GM12878 (cell line): ENCODE measurements at regions not wholly inside any gene's neighbourhood (a gene's known extent, or its start where the extent isn't known, plus 50 kb on each side); places are given as distances from the start of the nearest gene placed in this dataset.

Experiments
- CBX3 ChIP-seq: fragments of 200-600 bp; sonication (generic); IDR thresholded peaks from 2 replicates; pipeline ENCODE4 v1.6.1; 2016; ENCODE audit warnings: low read depth, borderline replicate concordance
- EZH2 ChIP-seq: IDR thresholded peaks from 2 replicates; pipeline ENCODE4 v1.6.1; 2012; ENCODE audit warnings: low read depth, mild to moderate bottlenecking, control low read depth, inconsistent platforms, low read length, borderline replicate concordance; ENCODE audit not compliant: control insufficient read depth
- RFX5 ChIP-seq: IDR thresholded peaks from 2 replicates; pipeline ENCODE4 v1.6.1; 2011; ENCODE audit warnings: low read depth, low read length, improper control_type of control experiment
- SP1 ChIP-seq: IDR thresholded peaks from one replicate; pipeline ENCODE4 v1.6.1; 2011; ENCODE audit warnings: low read depth, low read length
- TF ChIP-seq, protein P1 (sequence below): IDR thresholded peaks from 2 replicates; pipeline ENCODE4 v1.6.1; 2012; ENCODE audit warnings: low read depth, low read length, improper control_type of control experiment
- TF ChIP-seq, protein P2 (sequence below): fragments of 450-650 bp; formaldehyde crosslinking; IDR thresholded peaks from 2 replicates; pipeline ENCODE4 v1.5.0; 2022; ENCODE audit warnings: mild to moderate bottlenecking, missing genetic modification characterization

DNA sequence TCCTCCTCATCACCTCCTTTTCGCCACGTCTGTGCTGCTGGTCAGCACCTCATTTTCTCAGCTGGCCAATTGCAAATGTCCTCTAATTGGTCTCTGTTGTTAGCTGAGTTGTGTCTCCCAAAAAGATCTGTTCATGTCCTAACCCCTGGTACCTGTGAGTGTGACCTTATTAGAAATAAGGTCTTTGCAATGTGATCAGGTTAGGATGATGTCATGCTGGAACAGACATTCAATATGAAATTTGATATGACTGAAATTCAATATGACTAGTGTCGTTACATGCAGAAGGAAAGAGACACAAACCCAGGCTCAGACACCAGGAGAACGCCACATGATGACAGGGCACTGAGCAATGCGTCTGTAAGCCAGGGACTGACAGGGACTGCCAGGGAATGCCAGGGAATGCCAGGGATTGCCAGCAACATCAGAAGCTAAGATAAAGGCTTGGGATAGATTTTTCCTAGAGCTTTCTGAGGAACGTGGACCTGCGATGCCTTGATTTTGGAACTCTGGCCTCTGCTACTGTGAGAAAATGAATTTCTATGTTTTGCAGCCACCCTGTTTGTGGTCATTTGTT lies 77.5 kb upstream of the CXCL12 start:
- no peak for TF ChIP-seq SP1
- no peak for TF ChIP-seq EZH2
- TF ChIP-seq, protein P1, sequence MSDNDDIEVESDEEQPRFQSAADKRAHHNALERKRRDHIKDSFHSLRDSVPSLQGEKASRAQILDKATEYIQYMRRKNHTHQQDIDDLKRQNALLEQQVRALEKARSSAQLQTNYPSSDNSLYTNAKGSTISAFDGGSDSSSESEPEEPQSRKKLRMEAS: no peak
- no peak for TF ChIP-seq RFX5
- no peak for TF ChIP-seq CBX3
- TF ChIP-seq, protein P2, sequence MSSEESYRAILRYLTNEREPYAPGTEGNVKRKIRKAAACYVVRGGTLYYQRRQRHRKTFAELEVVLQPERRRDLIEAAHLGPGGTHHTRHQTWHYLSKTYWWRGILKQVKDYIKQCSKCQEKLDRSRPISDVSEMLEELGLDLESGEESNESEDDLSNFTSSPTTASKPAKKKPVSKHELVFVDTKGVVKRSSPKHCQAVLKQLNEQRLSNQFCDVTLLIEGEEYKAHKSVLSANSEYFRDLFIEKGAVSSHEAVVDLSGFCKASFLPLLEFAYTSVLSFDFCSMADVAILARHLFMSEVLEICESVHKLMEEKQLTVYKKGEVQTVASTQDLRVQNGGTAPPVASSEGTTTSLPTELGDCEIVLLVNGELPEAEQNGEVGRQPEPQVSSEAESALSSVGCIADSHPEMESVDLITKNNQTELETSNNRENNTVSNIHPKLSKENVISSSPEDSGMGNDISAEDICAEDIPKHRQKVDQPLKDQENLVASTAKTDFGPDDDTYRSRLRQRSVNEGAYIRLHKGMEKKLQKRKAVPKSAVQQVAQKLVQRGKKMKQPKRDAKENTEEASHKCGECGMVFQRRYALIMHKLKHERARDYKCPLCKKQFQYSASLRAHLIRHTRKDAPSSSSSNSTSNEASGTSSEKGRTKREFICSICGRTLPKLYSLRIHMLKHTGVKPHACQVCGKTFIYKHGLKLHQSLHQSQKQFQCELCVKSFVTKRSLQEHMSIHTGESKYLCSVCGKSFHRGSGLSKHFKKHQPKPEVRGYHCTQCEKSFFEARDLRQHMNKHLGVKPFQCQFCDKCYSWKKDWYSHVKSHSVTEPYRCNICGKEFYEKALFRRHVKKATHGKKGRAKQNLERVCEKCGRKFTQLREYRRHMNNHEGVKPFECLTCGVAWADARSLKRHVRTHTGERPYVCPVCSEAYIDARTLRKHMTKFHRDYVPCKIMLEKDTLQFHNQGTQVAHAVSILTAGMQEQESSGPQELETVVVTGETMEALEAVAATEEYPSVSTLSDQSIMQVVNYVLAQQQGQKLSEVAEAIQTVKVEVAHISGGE: no peak
